ENCODE measurements at regions not wholly inside any gene's neighbourhood (a gene's known extent, or its start where the extent isn't known, plus 50 kb on each side); places are given as distances from the start of the nearest gene placed in this dataset.

- H3K36me3 ChIP-seq (ENCODE audit: control insufficient read depth in 2 of 4, insufficient read depth in 4 of 4, low read length in 3 of 4), result no peaks in the 10 kb centered on the region
Measured at GRCh38 chr2:215826376-215826775, 187.0 kb downstream of the MREG start.

More at GRCh38 chr2:215826376-215826775, 187.0 kb downstream of the MREG start:
- CTCF ChIA-PET (ENCODE audit: partially characterized antibody), result interaction anchor here (0.6 to 1.0 kb wide), 6 partner anchors 12 to 860 kb away, joined by 3 read pairs; no protein-coding TSS in a partner anchor
- Histone ChIP-seq H3K79me2 (ENCODE audit: control insufficient read depth in 1 of 2, insufficient read depth in 2 of 2, low read length in 2 of 2) (no peaks in the 10 kb centered on the region), H3K4me3 (ENCODE audit: extremely low read depth in 1 of 4, insufficient read depth in 2 of 4, low read depth in 3 of 4, low read length in 4 of 4) (no peak overlapping the region), H2AK5ac (ENCODE audit: low read depth, low read length) (no peak overlapping the region), H4K5ac (ENCODE audit: insufficient read length, low read depth, low read length) (no peak overlapping the region), H3K9me3 (ENCODE audit: insufficient read depth in 2 of 2, low read depth in 1 of 2, low read length in 1 of 2) (no peaks in the 10 kb centered on the region), H2BK12ac (ENCODE audit: low read depth, low read length) (no peak overlapping the region), H3K23me2 (ENCODE audit: low read depth, low read length) (no peaks in the 10 kb centered on the region), H3K23ac (ENCODE audit: insufficient read length) (no peak overlapping the region), H4K20me1 (replicated peaks in 1 of 2; ENCODE audit: control insufficient read depth in 1 of 2, insufficient read depth in 2 of 2, low read length in 2 of 2) (no peaks in the 10 kb centered on the region), H3K79me1 (ENCODE audit: low read depth, low read length) (no peaks in the 10 kb centered on the region), H3K27ac (ENCODE audit: low read depth, low read length) (no peak overlapping the region), H3K9ac (replicated peaks in 1 of 4; ENCODE audit: extremely low read depth in 1 of 4, low read depth in 3 of 4, low read length in 3 of 4) (no peak overlapping the region), H2BK120ac (replicated peaks; ENCODE audit: low read depth, low read length) (no peak overlapping the region), H2BK20ac (ENCODE audit: low read length) (no peak overlapping the region), H3K56ac (replicated peaks; ENCODE audit: insufficient read length, low read depth, low read length) (no peak overlapping the region), H4K91ac (replicated peaks; ENCODE audit: insufficient read length, low read length) (no peak overlapping the region), H4K8ac (ENCODE audit: extremely low read depth, insufficient read depth, low read length) (no peak overlapping the region), H2BK15ac (ENCODE audit: low read length) (no peak overlapping the region), H3K18ac (ENCODE audit: extremely low read depth, low read length) (no peak overlapping the region), H3K4ac (replicated peaks; ENCODE audit: insufficient read length, low read depth, low read length) (no peak overlapping the region), H3K27me3 (replicated peaks in 1 of 4; ENCODE audit: control insufficient read depth in 3 of 4, extremely low read depth in 1 of 4, insufficient read depth in 3 of 4, low read length in 3 of 4) (no peaks in the 10 kb centered on the region), H2BK5ac (ENCODE audit: low read depth, low read length) (no peak overlapping the region), H3K4me2 (ENCODE audit: insufficient read depth in 1 of 2, low read depth in 2 of 2, low read length in 2 of 2) (no peak overlapping the region), H3K14ac (ENCODE audit: insufficient read length) (no peak overlapping the region), H3K4me1 (replicated peaks in 1 of 4; ENCODE audit: control insufficient read depth in 3 of 4, insufficient read depth in 4 of 4, low read length in 3 of 4) (no peaks in the 10 kb centered on the region), H2AFZ (ENCODE audit: low read length) (no peak overlapping the region; the same call in 1 of the 2 replicates)
- DNase-seq (ENCODE audit: low read depth in 1 of 2, low spot score in 2 of 2), result no peak
- POLR2A ChIA-PET (ENCODE audit: partially characterized antibody), result no interaction called here
- 82% methylated on average over 3 of the region's 3 CpGs; no CpG with 5 or more reads in 1 of the 2 experiments for WGBS, 2 experiments (ENCODE audit: extremely low coverage in 1 of 2, insufficient coverage in 1 of 2, insufficient read length in 1 of 2, insufficient replicate concordance in 2 of 2, low coverage in 1 of 2, low lambda C conversion rate in 2 of 2, missing lambda C conversion rate in 1 of 2)
- no peak for FAIRE-seq
- TF ChIP-seq RNF2 (IDR thresholded peaks at IDR 0.05; ENCODE audit: borderline replicate concordance, low read depth, low read length, missing control alignments, poor library complexity, severe bottlenecking), result no peak
- TF ChIP-seq CBX5 (IDR thresholded peaks at IDR 0.05; ENCODE audit: low read depth, low read length), result no peak
- TF ChIP-seq CEBPB (IDR thresholded peaks at IDR 0.05; ENCODE audit: low read depth, low read length), result no peak
- no peak for TF ChIP-seq SP2 (IDR thresholded peaks at IDR 0.05; ENCODE audit: low read length)
- no peak for TF ChIP-seq SP1 (IDR thresholded peaks at IDR 0.05; ENCODE audit: low read depth, low read length)

All from H1 (cell line).